Fibroblast of the aortic adventitia (primary cell): ENCODE measurements at regions not wholly inside any gene's neighbourhood (a gene's known extent, or its start where the extent isn't known, plus 50 kb on each side); places are given as distances from the start of the nearest gene placed in this dataset.
"Not testable (repeated sequence)": the region's sequence is repeated elsewhere in the genome, so short reads cannot be mapped to it uniquely, and the experiment has no call there.

Source experiments
- DNase-seq: peaks from one replicate; pipeline ENCODE4 v3.0.0-alpha.2; 2010; ENCODE audit warnings: low read depth
- H3K4me3 ChIP-seq: 2 replicates; pipeline ENCODE4 v1.5.1; 2011; ENCODE audit warnings: low read depth, mild to moderate bottlenecking, control low read depth, low read length, moderate library complexity
- CTCF ChIP-seq: IDR thresholded peaks from 2 replicates; pipeline ENCODE4 v1.5.1; 2011; ENCODE audit warnings: mild to moderate bottlenecking, low read length, control low read depth, inconsistent platforms; ENCODE audit not compliant: insufficient read depth

- no peak overlapping the region for H3K4me3 ChIP-seq
- TF ChIP-seq CTCF = no peak
- peak; percentile 10 for DNase-seq
Observed at GRCh38 chr7:66443946-66444345, 184.7 kb upstream of the KCTD7 start.

- not testable (repeated sequence) for H3K4me3 ChIP-seq, DNase-seq
Observed at GRCh38 chr7:66447007-66447406, 181.7 kb upstream of the KCTD7 start.

- H3K4me3 ChIP-seq = not testable (repeated sequence)
- peak; percentile 24 for DNase-seq
Observed at GRCh38 chr7:66450814-66451213, 177.9 kb upstream of the KCTD7 start.

- DNase-seq = not testable (repeated sequence)
Observed at GRCh38 chr7:66451713-66452112, 177.0 kb upstream of the KCTD7 start.

GRCh38 chr7:66452165-66452564 lies 176.5 kb upstream of the KCTD7 start:
- no peak overlapping the region for H3K4me3 ChIP-seq
- peak; percentile 51 for DNase-seq
- no peak for TF ChIP-seq CTCF

More at GRCh38 chr7:66451713-66452112, 177.0 kb upstream of the KCTD7 start:
- not testable (repeated sequence) for H3K4me3 ChIP-seq

GRCh38 chr7:66453340-66453739 lies 175.3 kb upstream of the KCTD7 start:
- no peak for DNase-seq
- TF ChIP-seq CTCF = no peak
- H3K4me3 ChIP-seq = no peak overlapping the region

- no peak for DNase-seq
- no peak for TF ChIP-seq CTCF
- no peak overlapping the region for H3K4me3 ChIP-seq
Observed at GRCh38 chr7:66454600-66455225, 174.0 kb upstream of the KCTD7 start.

GRCh38 chr7:66455432-66455831 lies 173.2 kb upstream of the KCTD7 start:
- not testable (repeated sequence) for H3K4me3 ChIP-seq, DNase-seq

- H3K4me3 ChIP-seq, DNase-seq: not testable (repeated sequence)
Observed at GRCh38 chr7:66456431-66456830, 172.2 kb upstream of the KCTD7 start.

- DNase-seq, H3K4me3 ChIP-seq: not testable (repeated sequence)
Observed at GRCh38 chr7:66458991-66459390, 169.7 kb upstream of the KCTD7 start.

GRCh38 chr7:66459783-66460413 lies 168.8 kb upstream of the KCTD7 start:
- not testable (repeated sequence) for H3K4me3 ChIP-seq
- DNase-seq = peak; percentile 47
